ENCODE measurements at regions not wholly inside any gene's neighbourhood (a gene's known extent, or its start where the extent isn't known, plus 50 kb on each side); places are given as distances from the start of the nearest gene placed in this dataset.

DNA sequence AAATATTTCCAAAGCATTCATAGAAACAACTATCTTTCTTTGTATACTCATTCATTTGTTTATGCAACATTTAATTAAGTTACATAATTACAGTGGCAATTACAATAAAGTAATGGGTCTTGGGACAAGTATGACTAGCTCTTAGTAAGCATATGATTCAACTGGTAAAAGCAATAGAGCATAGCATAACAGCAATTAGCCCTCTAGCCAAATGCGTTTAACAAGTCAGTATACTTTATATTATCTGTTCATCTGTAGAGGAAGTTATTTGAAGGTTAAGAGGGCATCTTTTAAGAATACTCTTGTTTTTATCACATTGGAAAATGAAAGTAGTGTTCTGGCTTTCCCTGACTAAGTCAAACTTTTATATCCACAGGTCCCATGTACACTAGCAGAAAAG lies 198.1 kb upstream of the UGT8 start:
- DNase-seq (ENCODE audit: low read depth): no peak
- TF ChIP-seq, protein P1, sequence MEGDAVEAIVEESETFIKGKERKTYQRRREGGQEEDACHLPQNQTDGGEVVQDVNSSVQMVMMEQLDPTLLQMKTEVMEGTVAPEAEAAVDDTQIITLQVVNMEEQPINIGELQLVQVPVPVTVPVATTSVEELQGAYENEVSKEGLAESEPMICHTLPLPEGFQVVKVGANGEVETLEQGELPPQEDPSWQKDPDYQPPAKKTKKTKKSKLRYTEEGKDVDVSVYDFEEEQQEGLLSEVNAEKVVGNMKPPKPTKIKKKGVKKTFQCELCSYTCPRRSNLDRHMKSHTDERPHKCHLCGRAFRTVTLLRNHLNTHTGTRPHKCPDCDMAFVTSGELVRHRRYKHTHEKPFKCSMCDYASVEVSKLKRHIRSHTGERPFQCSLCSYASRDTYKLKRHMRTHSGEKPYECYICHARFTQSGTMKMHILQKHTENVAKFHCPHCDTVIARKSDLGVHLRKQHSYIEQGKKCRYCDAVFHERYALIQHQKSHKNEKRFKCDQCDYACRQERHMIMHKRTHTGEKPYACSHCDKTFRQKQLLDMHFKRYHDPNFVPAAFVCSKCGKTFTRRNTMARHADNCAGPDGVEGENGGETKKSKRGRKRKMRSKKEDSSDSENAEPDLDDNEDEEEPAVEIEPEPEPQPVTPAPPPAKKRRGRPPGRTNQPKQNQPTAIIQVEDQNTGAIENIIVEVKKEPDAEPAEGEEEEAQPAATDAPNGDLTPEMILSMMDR (IDR thresholded peaks at IDR 0.05; ENCODE audit: low read depth, low read length, missing control alignments): no peak
- no peak overlapping the region for H3K4me3 ChIP-seq (ENCODE audit: low read depth, low read length)

GRCh38 chr4:114401483-114401882 lies 197.1 kb upstream of the UGT8 start:
- DNase-seq (ENCODE audit: low read depth): no peak
- no peak overlapping the region for H3K4me3 ChIP-seq (ENCODE audit: low read depth, low read length)
- TF ChIP-seq, protein P1 (IDR thresholded peaks at IDR 0.05; ENCODE audit: low read depth, low read length, missing control alignments): no peak

DNA sequence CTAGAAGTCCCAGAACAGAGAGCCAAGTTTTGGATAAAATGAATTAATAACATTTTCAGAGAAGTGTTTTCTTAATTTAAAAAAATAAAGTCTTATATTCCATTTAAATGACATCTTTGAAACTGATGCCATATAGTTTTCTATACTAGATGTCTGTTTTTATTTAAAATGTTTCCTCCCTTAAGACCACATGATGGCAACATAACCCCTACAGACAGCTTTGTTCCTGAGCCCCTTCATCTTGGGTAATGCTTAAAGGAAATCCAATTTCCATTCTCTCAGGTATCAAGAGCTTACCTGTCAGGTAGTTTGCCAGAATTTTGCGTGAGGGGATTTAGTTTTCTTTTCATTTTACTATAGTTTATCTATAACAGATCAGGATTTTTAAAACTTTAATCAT lies 181.4 kb upstream of the UGT8 start:
- TF ChIP-seq, protein P1 (IDR thresholded peaks at IDR 0.05; ENCODE audit: low read depth, low read length, missing control alignments): no peak
- no peak for DNase-seq (ENCODE audit: low read depth)

DNA sequence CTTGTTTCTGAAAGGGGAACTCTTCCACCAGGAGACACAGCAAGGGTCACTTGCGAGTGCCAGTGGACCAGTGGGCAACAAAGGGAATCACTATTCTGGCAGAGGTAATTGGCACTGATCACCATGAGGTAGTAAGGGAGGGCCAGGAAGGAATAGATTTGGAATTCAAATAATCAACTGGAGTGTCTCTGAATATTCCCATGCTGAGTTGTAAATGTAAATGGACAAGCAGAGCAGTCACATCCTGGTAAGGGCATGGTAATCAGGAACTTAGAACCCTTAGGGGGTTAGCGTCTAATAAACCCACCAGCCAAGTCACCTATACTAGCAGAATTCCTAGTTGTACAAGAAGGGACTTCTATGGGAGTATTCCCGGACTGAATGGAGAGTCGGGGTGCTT lies 178.5 kb upstream of the UGT8 start:
- DNase-seq (ENCODE audit: low read depth): no peak
- H3K4me3 ChIP-seq (ENCODE audit: low read depth, low read length): no peak overlapping the region
- TF ChIP-seq, protein P1 (IDR thresholded peaks at IDR 0.05; ENCODE audit: low read depth, low read length, missing control alignments): no peak

More for the DNA sequence above, 181.4 kb upstream of the UGT8 start:
- no peak overlapping the region for H3K4me3 ChIP-seq (ENCODE audit: low read depth, low read length)

DNA sequence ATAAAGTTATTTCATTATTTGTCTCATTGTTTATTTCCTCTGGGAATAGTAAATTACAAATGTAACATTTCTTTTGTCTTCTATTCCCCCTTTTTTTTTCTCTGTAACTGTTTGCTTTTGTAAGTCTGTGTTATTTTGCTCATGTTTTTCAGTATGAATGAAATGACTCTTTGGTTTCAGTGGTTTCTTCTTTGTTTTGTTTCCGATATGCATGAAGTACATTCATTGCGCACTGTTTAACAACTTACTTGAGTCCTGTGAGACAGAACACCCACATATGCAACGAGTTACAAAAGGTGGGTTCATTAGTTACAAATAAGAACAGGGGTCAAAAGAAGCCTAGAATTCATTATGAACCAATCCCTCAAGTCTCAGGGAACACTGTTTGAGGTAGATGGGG lies 175.0 kb upstream of the UGT8 start:
- peak; percentile 15 for DNase-seq (ENCODE audit: low read depth)
- TF ChIP-seq, protein P1 (IDR thresholded peaks at IDR 0.05; ENCODE audit: low read depth, low read length, missing control alignments): no peak
- no peak overlapping the region for H3K4me3 ChIP-seq (ENCODE audit: low read depth, low read length)

GRCh38 chr4:114435116-114435515 lies 163.5 kb upstream of the UGT8 start:
- TF ChIP-seq, protein P1 (IDR thresholded peaks at IDR 0.05; ENCODE audit: low read depth, low read length, missing control alignments): no peak
- no peak for DNase-seq (ENCODE audit: low read depth)
- no peak overlapping the region for H3K4me3 ChIP-seq (ENCODE audit: low read depth, low read length)

DNA sequence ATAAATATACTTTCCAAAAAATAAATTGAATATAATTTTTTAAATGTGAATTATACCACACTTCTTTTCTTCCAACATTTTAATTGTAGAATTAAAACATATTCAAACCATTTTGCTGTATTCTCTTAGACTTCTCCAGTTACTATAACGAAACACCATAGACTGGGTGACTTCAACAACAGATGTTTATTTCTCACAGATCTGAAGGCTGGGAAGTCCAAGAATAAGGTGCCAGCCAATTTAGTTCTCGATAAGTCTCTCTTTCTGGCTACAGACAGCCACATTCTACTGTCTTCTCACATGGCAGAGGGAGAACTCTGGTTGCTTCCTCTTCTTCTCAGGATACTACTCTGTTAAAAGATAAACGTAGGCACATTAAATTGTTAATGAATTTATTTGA lies 155.8 kb upstream of the UGT8 start:
- H3K4me3 ChIP-seq (ENCODE audit: low read depth, low read length): no peak overlapping the region
- TF ChIP-seq, protein P1 (IDR thresholded peaks at IDR 0.05; ENCODE audit: low read depth, low read length, missing control alignments): no peak
- DNase-seq (ENCODE audit: low read depth): no peak
